ENCODE measurements at regions not wholly inside any gene's neighbourhood (a gene's known extent, or its start where the extent isn't known, plus 50 kb on each side); places are given as distances from the start of the nearest gene placed in this dataset.
A peak's percentile ranks its signal among the peaks of the same experiment; 100 is the strongest.

- no peak for TF ChIP-seq CTCF (conservative IDR thresholded peaks at IDR 0.05; ENCODE audit: low read depth, low read length)
- no peak for DNase-seq (ENCODE audit: low read depth)
- no peak overlapping the region for H3K4me3 ChIP-seq (ENCODE audit: low read depth, low read length)
These were observed 210.7 kb upstream of the ANKRD55 start for GRCh38 chr5:56443826-56444225.

- peak; percentile 95 for DNase-seq (ENCODE audit: low read depth)
- no peak overlapping the region for H3K4me3 ChIP-seq (ENCODE audit: low read depth, low read length)
- no peak for TF ChIP-seq CTCF (conservative IDR thresholded peaks at IDR 0.05; ENCODE audit: low read depth, low read length)
These were observed 208.0 kb upstream of the ANKRD55 start for GRCh38 chr5:56440871-56441740.

GRCh38 chr5:56434986-56435385, 201.9 kb upstream of the ANKRD55 start:
- no peak for TF ChIP-seq CTCF (conservative IDR thresholded peaks at IDR 0.05; ENCODE audit: low read depth, low read length)
- DNase-seq (ENCODE audit: low read depth), result no peak
- H3K4me3 ChIP-seq (ENCODE audit: low read depth, low read length), result no peak overlapping the region

- H3K4me3 ChIP-seq (ENCODE audit: low read depth, low read length), result no peak overlapping the region
- no peak for DNase-seq (ENCODE audit: low read depth)
- no peak for TF ChIP-seq CTCF (conservative IDR thresholded peaks at IDR 0.05; ENCODE audit: low read depth, low read length)
These were observed 200.0 kb upstream of the ANKRD55 start for GRCh38 chr5:56433039-56433617.

- TF ChIP-seq CTCF (conservative IDR thresholded peaks at IDR 0.05; ENCODE audit: low read depth, low read length), result no peak
- no peak overlapping the region for H3K4me3 ChIP-seq (ENCODE audit: low read depth, low read length)
- peak; percentile 41 for DNase-seq (ENCODE audit: low read depth)
These were observed 199.2 kb upstream of the ANKRD55 start for GRCh38 chr5:56432321-56432720.

GRCh38 chr5:56430422-56430821, 197.3 kb upstream of the ANKRD55 start:
- no peak for DNase-seq (ENCODE audit: low read depth)
- no peak overlapping the region for H3K4me3 ChIP-seq (ENCODE audit: low read depth, low read length)
- no peak for TF ChIP-seq CTCF (conservative IDR thresholded peaks at IDR 0.05; ENCODE audit: low read depth, low read length)
